A673 (cell line): ENCODE measurements at regions not wholly inside any gene's neighbourhood (a gene's known extent, or its start where the extent isn't known, plus 50 kb on each side); places are given as distances from the start of the nearest gene placed in this dataset.

Source experiments
- BruUV-seq: library from RNA; stranded (reverse); fragments of 400-500 nt; replicated peaks from 2 replicates; lab custom pipeline; 2021; lab: Mats Ljungman, UMichigan
- CTCF ChIA-PET: fragments of 300-600 bp; sonication (Branson Sonifier 250); formaldehyde crosslinking; loops from one replicate; lab custom pipeline; 2022; ENCODE audit warnings: antibody characterized with exemption; lab: Charles Lee
- POLR2A ChIA-PET: fragments of 300-600 bp; sonication (Branson Sonifier 250); formaldehyde crosslinking; loops from one replicate; lab custom pipeline; 2022; ENCODE audit warnings: antibody characterized with exemption; ENCODE audit not compliant: low non-redundant PET; lab: Charles Lee
- DNase-seq: peaks from one replicate; pipeline ENCODE4 v3.0.0-alpha.2; 2015; ENCODE audit warnings: low spot score
- H3K27ac ChIP-seq: fragments of 200-600 bp; sonication (generic); 2 replicates; pipeline ENCODE4 v1.5.1; 2016; ENCODE audit warnings: mixed run types, low read depth, mild to moderate bottlenecking, mixed read lengths, antibody characterized with exemption, low read length; ENCODE audit not compliant: poor library complexity, severe bottlenecking
- H3K27me3 ChIP-seq: fragments of 200-600 bp; sonication (generic); replicated peaks from 2 replicates; pipeline ENCODE4 v1.6.1; 2017; ENCODE audit warnings: mixed run types, low read depth, mild to moderate bottlenecking, mixed read lengths, antibody characterized with exemption, low read length; ENCODE audit not compliant: insufficient read depth, poor library complexity
- H3K36me3 ChIP-seq: fragments of 200-600 bp; sonication (generic); 2 replicates; pipeline ENCODE4 v1.6.1; 2016; ENCODE audit warnings: mixed run types, mild to moderate bottlenecking, mixed read lengths, antibody characterized with exemption, low read length; ENCODE audit not compliant: insufficient read depth, poor library complexity, severe bottlenecking
- H3K4me1 ChIP-seq: fragments of 200-600 bp; sonication (generic); 2 replicates; pipeline ENCODE4 v1.6.1; 2017; ENCODE audit warnings: mixed run types, mild to moderate bottlenecking, mixed read lengths, antibody characterized with exemption, low read length; ENCODE audit not compliant: insufficient read depth, poor library complexity, severe bottlenecking
- H3K4me3 ChIP-seq: fragments of 200-600 bp; sonication (generic); 2 replicates; pipeline ENCODE4 v1.5.1; 2016; ENCODE audit warnings: low read depth, mixed run types, mild to moderate bottlenecking, mixed read lengths, low read length; ENCODE audit not compliant: poor library complexity, severe bottlenecking
- H3K9me3 ChIP-seq: fragments of 200-600 bp; sonication (generic); 2 replicates; pipeline ENCODE4 v1.6.1; 2016; ENCODE audit warnings: mixed run types, low read depth, mild to moderate bottlenecking, mixed read lengths, antibody characterized with exemption, low read length; ENCODE audit not compliant: poor library complexity, severe bottlenecking
- EZH2 ChIP-seq: fragments of 200-600 bp; sonication (generic); IDR thresholded peaks from 2 replicates; pipeline ENCODE4 v1.6.1; 2017; ENCODE audit warnings: borderline replicate concordance, low read depth, mild to moderate bottlenecking, mixed read lengths, antibody characterized with exemption, low read length; ENCODE audit not compliant: poor library complexity, severe bottlenecking
- intact Hi-C: fragments of 100-400 bp; cut with micrococcal nuclease; formaldehyde crosslinking; loops from one replicate; pipeline ENCODE4 v1.10.0; 2022; ENCODE audit not compliant: unreplicated experiment
- TF ChIP-seq, protein P1 (sequence below): fragments of 300-800, 200-600 bp; sonication (generic); conservative IDR thresholded peaks from 2 replicates; pipeline ENCODE4 v1.5.1; 2017; ENCODE audit warnings: low read depth, mild to moderate bottlenecking, antibody characterized with exemption, low read length, moderate library complexity, mixed read lengths

DNA sequence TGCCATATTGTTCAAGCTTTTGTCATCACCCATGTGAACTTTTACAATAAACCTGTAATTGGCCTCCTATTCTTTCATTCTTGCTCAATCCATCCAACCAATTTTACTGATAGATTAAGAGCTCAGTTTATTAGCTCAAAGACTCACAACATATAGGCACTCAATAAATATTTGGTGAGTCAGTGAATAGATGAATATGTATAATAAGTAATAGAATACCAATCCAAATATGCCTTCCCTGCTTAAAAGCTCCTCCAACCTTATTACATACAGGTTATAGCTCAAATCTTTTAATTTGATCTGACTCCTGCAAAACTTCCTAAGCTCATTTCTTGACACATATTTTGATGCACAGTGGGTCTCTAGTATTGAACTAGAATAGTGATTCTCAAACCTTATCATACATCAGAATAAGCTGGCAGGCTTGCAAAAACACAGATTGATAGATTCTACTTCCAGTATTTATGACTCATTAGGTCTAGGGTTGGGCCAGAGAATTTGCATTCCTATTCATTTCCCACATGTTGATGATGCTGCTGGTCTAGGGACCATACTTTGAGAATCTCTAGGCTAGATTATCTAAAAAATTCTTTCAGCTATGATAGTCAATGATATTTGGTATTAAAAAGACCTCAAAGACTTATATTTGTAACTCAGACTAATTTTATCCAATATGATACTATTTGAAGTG, 114.4 kb downstream of the PCTP start:
- POLR2A ChIA-PET, result no interaction called here
- H3K27me3 ChIP-seq, result peaks cover 8% of the 10 kb centered on the region
- no peak overlapping the region for H3K27ac ChIP-seq
- CTCF ChIA-PET, result no interaction called here
- DNase-seq, result no peak
- no peaks in the 10 kb centered on the region for H3K4me1 ChIP-seq
- intact Hi-C loops, result no loop called here
- H3K9me3 ChIP-seq, result no peaks in the 10 kb centered on the region
- no TSS peak for BruUV-seq
- TF ChIP-seq, protein P1, sequence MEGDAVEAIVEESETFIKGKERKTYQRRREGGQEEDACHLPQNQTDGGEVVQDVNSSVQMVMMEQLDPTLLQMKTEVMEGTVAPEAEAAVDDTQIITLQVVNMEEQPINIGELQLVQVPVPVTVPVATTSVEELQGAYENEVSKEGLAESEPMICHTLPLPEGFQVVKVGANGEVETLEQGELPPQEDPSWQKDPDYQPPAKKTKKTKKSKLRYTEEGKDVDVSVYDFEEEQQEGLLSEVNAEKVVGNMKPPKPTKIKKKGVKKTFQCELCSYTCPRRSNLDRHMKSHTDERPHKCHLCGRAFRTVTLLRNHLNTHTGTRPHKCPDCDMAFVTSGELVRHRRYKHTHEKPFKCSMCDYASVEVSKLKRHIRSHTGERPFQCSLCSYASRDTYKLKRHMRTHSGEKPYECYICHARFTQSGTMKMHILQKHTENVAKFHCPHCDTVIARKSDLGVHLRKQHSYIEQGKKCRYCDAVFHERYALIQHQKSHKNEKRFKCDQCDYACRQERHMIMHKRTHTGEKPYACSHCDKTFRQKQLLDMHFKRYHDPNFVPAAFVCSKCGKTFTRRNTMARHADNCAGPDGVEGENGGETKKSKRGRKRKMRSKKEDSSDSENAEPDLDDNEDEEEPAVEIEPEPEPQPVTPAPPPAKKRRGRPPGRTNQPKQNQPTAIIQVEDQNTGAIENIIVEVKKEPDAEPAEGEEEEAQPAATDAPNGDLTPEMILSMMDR, result no peak
- no peak for TF ChIP-seq EZH2
- no peaks in the 10 kb centered on the region for H3K36me3 ChIP-seq
- H3K4me3 ChIP-seq, result no peak overlapping the region

DNA sequence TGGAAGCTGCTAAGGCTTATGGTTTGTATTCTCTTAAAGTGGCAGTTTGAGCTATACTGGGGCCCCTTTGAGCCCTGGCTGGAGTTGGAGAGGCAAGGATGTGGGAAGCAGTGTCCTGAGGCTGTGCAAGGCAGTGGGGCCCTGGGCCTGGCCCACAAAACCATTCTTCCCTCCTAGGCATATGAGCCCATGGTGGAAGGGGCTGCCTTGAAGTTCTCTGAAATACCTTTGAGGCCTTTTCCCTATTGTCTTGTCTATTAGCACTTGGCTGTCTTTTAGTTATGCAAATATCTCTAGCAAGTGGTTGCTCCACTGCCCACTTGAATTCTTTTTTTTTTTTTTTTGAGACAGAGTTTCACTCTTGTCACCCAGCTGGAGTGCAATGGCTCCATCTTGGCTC, 119.2 kb downstream of the PCTP start:
- TF ChIP-seq, protein P1, result no peak
- TF ChIP-seq EZH2, result no peak
- Histone ChIP-seq H3K27me3 (peaks cover 18% of the 10 kb centered on the region), H3K27ac (no peak overlapping the region), H3K4me3 (no peak overlapping the region), H3K9me3 (no peaks in the 10 kb centered on the region), H3K36me3 (no peaks in the 10 kb centered on the region), H3K4me1 (no peaks in the 10 kb centered on the region)
- intact Hi-C loops, result no loop called here
- DNase-seq, result no peak
- POLR2A ChIA-PET, result no interaction called here
- CTCF ChIA-PET, result no interaction called here
- no TSS peak for BruUV-seq

DNA sequence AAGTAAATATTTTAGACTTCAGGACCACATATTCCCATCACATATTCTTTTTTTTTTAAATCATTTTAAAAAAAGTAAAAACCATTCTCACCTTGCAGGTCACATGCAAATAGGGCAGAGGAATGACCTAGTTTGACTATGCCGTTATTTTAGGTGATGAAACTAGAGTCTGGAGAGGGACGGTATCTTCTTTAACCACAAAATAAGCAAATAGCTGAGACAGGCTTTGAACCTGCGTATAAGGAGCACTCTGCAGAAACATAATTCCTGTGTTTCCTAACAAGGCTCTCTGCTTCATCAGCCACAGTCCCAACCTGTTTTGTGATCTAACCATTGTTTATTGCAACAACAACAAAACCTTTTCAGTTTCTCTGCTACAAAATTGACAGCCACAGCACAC, 121.5 kb downstream of the PCTP start:
- BruUV-seq, result no TSS peak
- Histone ChIP-seq H3K4me1 (no peaks in the 10 kb centered on the region), H3K27ac (no peak overlapping the region), H3K4me3 (no peak overlapping the region), H3K27me3 (peaks cover 18% of the 10 kb centered on the region), H3K36me3 (no peaks in the 10 kb centered on the region), H3K9me3 (no peaks in the 10 kb centered on the region)
- TF ChIP-seq, protein P1, result no peak
- no peak for TF ChIP-seq EZH2
- intact Hi-C loops, result no loop called here
- DNase-seq, result no peak
- CTCF ChIA-PET, result interaction anchor here (0.6 kb wide), 1 partner anchor 635 kb away, joined by 11 read pairs; no protein-coding TSS in a partner anchor
- POLR2A ChIA-PET, result no interaction called here
